HTR-8/SVneo (cell line): ENCODE measurements at regions not wholly inside any gene's neighbourhood (a gene's known extent, or its start where the extent isn't known, plus 50 kb on each side); places are given as distances from the start of the nearest gene placed in this dataset.
"Not testable (repeated sequence)": the region's sequence is repeated elsewhere in the genome, so short reads cannot be mapped to it uniquely, and the experiment has no call there.

Experiments used
- DNase-seq: peaks from one replicate; pipeline ENCODE4 v3.0.0; 2011; ENCODE audit warnings: low spot score, mixed read lengths; ENCODE audit not compliant: insufficient read length
- FAIRE-seq: peaks from 2 replicates; lab custom pipeline; 2011; peaks lifted over from hg19 to GRCh38; lab: Jason Lieb, UNC

DNA sequence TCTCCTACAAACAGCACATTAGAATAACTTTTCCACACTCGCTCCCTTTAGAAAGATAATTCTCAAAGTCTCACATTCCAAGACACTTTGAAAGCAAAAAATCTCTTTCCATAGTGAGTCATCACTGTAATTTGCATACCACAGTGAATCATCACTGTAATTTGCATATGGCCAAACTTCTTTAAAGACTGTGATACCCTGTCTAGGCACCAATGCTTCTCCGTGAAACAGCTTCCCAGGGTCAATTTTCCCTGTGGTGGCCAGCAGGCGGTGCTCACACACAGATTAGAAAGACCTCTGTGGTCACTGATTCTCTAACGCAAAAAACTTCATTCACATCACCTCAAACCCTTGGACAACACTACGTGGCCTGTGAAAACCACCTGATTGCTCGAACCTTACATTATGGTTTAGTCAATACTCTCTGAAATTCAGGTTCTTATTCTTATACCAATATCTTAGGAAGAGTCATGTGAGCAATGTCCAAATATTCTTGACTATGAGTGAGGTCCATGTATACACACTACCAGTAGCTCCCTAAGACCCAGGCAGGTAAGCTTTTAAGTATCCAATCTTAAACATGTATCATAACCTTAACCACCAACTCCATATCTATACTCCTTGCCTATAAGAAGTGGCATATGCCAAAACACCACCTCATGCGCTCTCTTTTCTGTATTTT lies 78.5 kb upstream of the PHACTR1 start:
- DNase-seq: peak; percentile 31
- no peak for FAIRE-seq

DNA sequence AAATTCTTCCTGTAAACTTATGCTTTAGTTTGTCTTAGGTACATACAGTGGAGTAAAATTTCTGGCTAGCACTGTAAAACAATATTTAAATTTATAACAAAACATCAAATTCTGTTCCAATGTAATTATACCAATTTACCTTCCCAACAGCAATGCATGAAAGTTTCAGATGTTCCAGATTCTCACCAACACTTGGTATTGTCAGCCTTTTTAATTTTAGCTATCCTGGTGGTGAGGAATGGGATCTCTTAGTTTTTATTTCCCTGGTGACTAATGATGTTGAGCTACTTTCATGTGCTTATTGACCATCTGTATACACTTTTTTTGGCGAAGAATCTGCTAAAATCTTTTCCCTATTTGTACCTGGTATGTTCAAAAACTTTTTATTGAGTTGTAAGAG lies 76.1 kb upstream of the PHACTR1 start:
- FAIRE-seq (no peak), DNase-seq (no peak)

DNA sequence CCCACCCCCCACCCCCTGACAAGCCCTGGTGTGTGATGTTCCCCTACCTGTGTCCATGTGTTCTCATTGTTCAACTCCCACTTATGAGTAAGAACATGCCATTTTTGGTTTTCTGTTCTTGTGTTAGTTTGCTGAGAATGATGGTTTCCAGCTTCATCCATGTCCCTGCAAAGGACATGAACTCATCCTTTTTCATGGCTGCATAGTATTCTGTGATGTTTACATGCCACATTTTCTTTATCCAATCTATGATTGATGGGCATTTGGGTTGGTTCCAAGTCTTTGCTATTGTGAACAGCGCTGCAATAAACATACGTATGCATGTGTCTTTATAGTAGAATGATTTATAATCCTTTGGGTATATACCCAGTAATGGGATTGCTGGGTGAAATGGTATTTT lies 74.8 kb upstream of the PHACTR1 start:
- not testable (repeated sequence) for DNase-seq, FAIRE-seq

DNA sequence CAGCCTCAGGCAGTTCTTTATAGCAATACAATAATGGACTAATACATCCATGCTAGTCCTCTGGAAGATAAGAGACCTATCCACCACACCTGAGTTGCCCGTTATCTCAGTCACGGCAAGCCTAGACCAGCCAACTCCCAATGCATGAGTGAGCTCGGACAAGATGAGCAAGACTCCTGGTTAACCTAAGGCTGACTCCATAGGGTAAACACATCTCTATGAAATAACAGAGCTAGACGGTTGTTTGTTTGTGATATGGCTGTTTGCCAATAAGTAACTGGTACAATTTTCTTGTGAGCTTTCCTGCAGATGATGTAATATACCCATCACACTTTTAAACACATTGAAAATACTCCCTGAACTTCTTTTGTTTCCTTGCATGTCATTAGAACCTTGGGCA lies 70.6 kb upstream of the PHACTR1 start:
- DNase-seq: no peak
- no peak for FAIRE-seq

DNA sequence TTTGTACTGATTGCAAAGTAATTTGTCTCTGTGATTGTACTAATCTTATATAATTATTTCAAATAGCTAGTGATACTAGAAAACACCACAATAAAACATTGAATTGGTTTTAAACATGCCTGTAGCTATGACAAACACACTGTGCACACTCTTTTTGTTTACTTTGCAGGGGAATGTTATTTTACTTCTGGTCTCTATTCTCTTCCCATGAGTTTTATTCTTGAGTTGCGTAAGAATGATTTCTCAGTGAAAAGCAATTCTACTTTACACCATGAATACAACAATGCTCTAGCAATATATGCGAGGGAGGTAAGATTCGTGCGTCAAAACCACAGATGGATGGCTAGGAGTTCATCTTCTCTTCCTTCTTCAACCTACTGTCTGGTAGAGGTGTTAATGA lies 68.4 kb upstream of the PHACTR1 start:
- DNase-seq (no peak), FAIRE-seq (peak; percentile 44)

DNA sequence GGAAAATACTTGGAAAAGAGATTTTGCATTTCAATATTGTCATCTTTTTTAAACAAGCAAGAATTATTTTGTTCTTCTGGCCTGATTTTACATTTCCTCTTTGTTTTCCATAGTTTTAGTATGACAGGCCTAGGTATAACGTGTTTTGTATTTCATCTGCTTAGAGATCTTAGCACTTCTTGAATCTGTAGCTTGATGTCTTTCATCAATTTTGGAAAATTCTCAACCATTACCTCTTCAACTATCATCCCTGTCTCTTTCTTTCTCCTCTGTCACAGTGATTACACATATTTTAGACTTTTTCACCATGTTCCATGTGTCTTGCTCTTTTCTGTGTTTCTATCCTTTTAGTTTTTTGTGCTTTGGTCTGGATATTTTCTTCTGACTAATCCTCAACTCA lies 67.2 kb upstream of the PHACTR1 start:
- no peak for DNase-seq
- no peak for FAIRE-seq

DNA sequence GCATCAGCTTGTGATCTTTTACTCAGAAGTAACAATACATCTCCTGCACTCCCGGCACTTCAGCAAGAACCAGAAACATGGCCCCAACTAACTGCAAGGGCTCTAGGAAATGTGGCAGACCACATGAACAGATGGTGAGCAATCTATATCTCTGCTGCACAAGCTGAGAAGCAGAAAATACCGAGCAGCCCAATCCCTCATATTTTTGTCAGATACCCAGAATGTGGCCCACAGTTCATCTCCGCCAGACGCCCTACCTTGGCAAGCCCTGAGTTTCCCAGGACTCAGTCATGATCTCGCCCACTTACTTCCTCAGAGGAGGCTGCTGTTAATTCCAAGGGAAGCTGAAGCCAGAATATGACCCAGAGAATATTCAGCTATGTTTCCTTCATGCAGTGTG lies 63.1 kb upstream of the PHACTR1 start:
- FAIRE-seq (no peak), DNase-seq (no peak)

DNA sequence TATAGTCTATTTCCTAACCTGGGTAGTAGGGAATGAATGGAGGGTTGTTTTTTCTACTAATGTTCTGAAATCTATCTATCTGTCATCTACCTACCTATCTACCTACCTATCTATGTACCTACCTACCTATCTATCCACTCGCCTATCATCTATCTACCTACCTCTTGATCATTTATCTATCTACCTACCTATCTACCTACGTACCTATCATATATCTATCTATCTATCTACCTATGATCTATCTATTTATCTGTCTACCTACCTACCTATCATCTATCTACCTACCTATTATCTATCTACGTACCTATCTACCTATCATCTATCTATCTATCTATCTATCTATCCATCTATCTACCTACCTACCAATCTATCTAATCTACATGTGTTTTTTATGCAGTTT lies 62.5 kb upstream of the PHACTR1 start:
- FAIRE-seq (no peak), DNase-seq (no peak)

DNA sequence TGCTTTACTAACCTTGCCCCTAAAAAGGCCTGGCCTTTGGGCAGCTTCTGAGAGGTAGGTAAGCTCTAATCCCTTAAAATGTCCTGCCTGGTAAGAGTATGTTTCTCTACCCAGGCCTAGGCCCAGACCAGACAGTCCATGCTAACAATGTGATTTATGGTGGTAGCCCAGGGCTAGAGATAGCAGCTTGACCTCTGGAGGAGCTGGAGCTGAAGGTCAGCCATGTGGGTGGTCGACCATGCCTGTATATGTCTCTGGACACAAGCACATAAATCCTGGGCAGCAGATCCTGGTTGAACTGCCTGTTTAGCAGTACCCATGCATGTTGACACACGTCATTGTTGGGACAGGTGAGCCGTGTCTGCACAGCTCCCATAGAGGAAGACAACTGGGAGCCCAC lies 62.1 kb upstream of the PHACTR1 start:
- FAIRE-seq (no peak), DNase-seq (no peak)

DNA sequence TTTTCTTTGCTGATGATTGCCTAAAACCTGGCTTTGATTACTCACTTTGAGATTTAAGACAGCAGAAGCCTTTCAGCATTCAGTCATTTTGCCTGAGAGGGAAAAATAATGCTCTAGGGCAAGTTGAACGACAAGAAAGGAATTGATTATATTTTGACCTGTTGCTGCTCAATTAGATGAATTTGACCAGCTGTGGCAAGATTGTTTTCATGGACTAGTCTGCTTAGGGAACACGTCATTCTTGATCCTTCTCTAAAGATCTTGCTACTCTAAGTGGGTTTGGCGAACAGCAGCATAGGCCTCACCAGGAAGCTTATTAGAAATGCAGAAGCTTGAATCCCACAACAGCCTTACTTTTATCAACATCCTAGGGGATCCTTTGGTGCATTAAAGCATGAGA lies 59.7 kb upstream of the PHACTR1 start:
- FAIRE-seq (no peak), DNase-seq (no peak)

DNA sequence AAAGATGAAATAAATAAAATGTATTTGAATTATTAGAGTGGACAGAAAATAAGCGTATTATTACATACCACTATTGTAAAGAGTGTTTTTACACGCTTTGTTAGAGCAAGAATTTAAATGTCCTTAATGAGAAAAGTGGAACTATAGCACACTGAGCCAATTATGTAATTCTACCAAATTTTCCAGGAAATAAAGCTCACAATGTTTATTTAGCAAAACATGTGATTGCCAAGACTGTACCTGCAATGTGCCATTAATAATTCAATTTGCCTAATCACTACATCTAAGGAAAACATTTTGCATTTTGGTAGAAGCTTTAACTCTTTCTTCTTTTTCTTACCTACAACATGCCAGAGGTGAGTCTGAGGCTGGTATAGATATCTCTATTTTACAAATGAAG lies 58.7 kb upstream of the PHACTR1 start:
- DNase-seq (no peak), FAIRE-seq (no peak)

DNA sequence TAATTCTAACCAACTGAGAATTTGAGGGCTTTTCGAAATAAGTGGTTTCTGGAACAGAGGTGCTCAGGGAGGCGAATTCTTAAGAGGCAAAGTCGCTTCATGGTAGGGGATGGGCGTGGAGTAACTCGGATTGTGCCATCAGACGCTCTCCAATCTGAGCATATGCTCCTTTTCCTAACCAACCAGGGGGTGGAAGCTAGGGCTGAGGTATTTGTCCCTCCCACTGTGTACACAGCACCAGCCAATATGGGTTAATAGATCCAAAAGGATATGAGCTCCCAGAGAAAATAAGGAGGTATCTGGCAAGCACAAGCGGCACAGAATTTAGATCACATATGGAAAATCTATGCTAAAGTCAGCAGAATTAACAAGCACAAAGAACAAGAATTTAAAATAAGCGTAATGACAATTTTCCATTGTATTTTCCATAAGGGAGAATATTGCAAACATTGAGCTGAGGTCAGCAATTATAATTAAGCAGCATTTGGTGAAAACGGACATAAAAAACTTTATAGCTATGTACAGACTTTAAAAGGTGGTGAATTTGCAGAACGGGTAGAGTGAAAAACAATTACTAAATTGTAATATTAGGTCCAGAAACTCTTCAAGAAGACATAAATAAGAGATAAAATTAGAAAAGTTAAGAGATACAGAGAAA lies 55.0 kb upstream of the PHACTR1 start:
- FAIRE-seq: no peak
- no peak for DNase-seq
